B cell (primary cell): ENCODE measurements at regions not wholly inside any gene's neighbourhood (a gene's known extent, or its start where the extent isn't known, plus 50 kb on each side); places are given as distances from the start of the nearest gene placed in this dataset.

ENCODE experiments used
- EZH2 ChIP-seq: IDR thresholded peaks from 2 replicates; pipeline ENCODE4 v1.6.1; 2012; ENCODE audit warnings: borderline replicate concordance, low read depth, mild to moderate bottlenecking, moderate library complexity, low read length; ENCODE audit not compliant: insufficient read depth, poor library complexity, severe bottlenecking
- TF ChIP-seq, protein P1 (sequence below): fragments of 200-600 bp; IDR thresholded peaks from one replicate; pipeline ENCODE4 v1.8.0; 2022; ENCODE audit warnings: antibody characterized with exemption, mild to moderate bottlenecking

DNA sequence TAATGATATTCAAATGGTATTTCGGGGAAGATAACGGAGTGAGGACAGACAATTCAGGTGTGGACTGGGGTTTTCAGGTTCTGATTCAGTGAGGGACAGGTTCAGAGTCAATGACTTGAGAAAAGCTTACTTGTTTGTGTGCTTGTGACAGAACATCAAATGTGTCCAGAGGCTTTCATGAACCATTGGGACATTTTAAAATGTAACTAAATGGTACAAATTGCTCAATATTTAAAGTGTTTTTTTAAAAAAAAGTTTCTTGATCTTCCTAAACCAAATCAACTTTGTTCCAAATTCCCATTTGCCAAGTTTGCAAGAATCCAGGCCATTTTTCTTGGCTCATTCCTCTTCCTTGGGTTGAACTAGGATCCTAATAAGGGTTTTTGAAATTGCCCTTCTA is 59.4 kb upstream of the BZW1 start:
- TF ChIP-seq, protein P1, sequence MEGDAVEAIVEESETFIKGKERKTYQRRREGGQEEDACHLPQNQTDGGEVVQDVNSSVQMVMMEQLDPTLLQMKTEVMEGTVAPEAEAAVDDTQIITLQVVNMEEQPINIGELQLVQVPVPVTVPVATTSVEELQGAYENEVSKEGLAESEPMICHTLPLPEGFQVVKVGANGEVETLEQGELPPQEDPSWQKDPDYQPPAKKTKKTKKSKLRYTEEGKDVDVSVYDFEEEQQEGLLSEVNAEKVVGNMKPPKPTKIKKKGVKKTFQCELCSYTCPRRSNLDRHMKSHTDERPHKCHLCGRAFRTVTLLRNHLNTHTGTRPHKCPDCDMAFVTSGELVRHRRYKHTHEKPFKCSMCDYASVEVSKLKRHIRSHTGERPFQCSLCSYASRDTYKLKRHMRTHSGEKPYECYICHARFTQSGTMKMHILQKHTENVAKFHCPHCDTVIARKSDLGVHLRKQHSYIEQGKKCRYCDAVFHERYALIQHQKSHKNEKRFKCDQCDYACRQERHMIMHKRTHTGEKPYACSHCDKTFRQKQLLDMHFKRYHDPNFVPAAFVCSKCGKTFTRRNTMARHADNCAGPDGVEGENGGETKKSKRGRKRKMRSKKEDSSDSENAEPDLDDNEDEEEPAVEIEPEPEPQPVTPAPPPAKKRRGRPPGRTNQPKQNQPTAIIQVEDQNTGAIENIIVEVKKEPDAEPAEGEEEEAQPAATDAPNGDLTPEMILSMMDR: no peak
- TF ChIP-seq EZH2: no peak
